ENCODE measurements at regions not wholly inside any gene's neighbourhood (a gene's known extent, or its start where the extent isn't known, plus 50 kb on each side); places are given as distances from the start of the nearest gene placed in this dataset.

GRCh38 chr9:108167136-108167900, 677.7 kb upstream of the KLF4 start (continued):
- no peak for TF ChIP-seq ZFP91 (CRISPR knock-in tag; IDR thresholded peaks at IDR 0.05; ENCODE audit: borderline replicate concordance)

DNA sequence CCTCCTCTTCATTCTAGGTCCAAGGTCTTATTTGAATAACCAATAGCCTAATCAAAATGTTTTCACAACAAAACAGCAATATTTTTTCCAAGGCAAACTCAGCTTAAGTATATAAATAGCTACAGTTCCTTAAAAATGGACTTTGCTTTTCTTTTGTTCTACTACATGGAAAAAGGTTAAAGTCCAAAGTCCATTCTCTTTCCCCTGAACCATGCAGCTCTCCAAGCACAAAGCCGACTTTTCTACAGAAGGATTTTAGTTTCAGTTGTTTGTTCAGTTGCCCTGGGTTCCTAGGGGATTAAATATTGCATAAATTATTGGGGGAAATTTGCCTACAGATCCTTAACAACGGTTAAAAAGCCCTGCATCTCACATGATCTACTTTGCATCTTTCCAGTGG, 677.0 kb upstream of the KLF4 start:
- Histone ChIP-seq H3K36me3 (replicated peaks in 1 of 2; ENCODE audit: control insufficient read depth in 1 of 2, insufficient read depth in 2 of 2, low read length in 2 of 2) (no peaks in the 10 kb centered on the region), H3K9ac (ENCODE audit: insufficient read depth, low read depth, low read length) (no peak overlapping the region), H3K4me1 (ENCODE audit: insufficient read depth, low read length) (peaks cover 17% of the 10 kb centered on the region), H3K9me3 (ENCODE audit: low read length) (no peaks in the 10 kb centered on the region), H2AFZ (ENCODE audit: low read length) (no peak overlapping the region), H4K20me1 (ENCODE audit: insufficient read depth, low read length) (no peaks in the 10 kb centered on the region), H3K4me3 (replicated peaks in 1 of 3; ENCODE audit: insufficient read depth in 1 of 3, low read depth in 2 of 3, low read length in 3 of 3) (no peak overlapping the region), H3K79me2 (ENCODE audit: insufficient read depth, low read length) (no peaks in the 10 kb centered on the region), H3K4me2 (ENCODE audit: low read depth, low read length) (no peak overlapping the region), H3K27me3 (ENCODE audit: control insufficient read depth in 1 of 2, insufficient read depth in 2 of 2, low read length in 2 of 2) (no peaks in the 10 kb centered on the region), H3K27ac (ENCODE audit: extremely low read length, insufficient read depth, low read length) (no peak overlapping the region)
- DNase-seq (ENCODE audit: low spot score) (peak; percentile 23), FAIRE-seq (no peak), ATAC-seq (no peak)
- WGBS (ENCODE audit: low lambda C conversion rate): 0% methylated on average over 2 of the region's 2 CpGs
- ChIA-PET CTCF (ENCODE audit: low intra/inter-chr PET ratio, low total read pairs) (no interaction called here), POLR2A (no interaction called here)
- in situ Hi-C loops (cut with HindIII; ENCODE audit: extremely low pct_ligation_motif_present, low pct_unique_long_range_greater_than_20kb): no loop called here
- intact Hi-C loops (cut with micrococcal nuclease; ENCODE audit: unreplicated experiment): no loop called here
- no TSS peak for BruUV-seq (replicated peaks)
- TF ChIP-seq CBX1 (IDR thresholded peaks at IDR 0.05; ENCODE audit: low read depth): no peak
- TF ChIP-seq ZMYM2 (CRISPR knock-in tag; IDR thresholded peaks at IDR 0.05): no peak
- TF ChIP-seq TMF1 (CRISPR knock-in tag; IDR thresholded peaks at IDR 0.05; ENCODE audit: low read depth): no peak
- TF ChIP-seq FOXP4 (CRISPR knock-in tag; IDR thresholded peaks at IDR 0.05): no peak
- TF ChIP-seq ASH2L (IDR thresholded peaks at IDR 0.05; ENCODE audit: insufficient read length, low read depth, low read length): peak; percentile 50
- TF ChIP-seq NCOR1 (IDR thresholded peaks at IDR 0.05; ENCODE audit: borderline replicate concordance, low read length): peak; percentile 96
- no peak for TF ChIP-seq ERF (CRISPR knock-in tag; IDR thresholded peaks at IDR 0.05)
- TF ChIP-seq ZNF747 (CRISPR knock-in tag; IDR thresholded peaks at IDR 0.05; ENCODE audit: borderline replicate concordance): no peak
- no peak for TF ChIP-seq RAD51 (IDR thresholded peaks at IDR 0.05; ENCODE audit: borderline replicate concordance)
- no peak for TF ChIP-seq ZBTB34 (CRISPR knock-in tag; IDR thresholded peaks at IDR 0.05)
- TF ChIP-seq ATF1 (CRISPR knock-in tag; IDR thresholded peaks at IDR 0.05): no peak
- no peak for TF ChIP-seq ZFY (CRISPR knock-in tag; IDR thresholded peaks at IDR 0.05)
- TF ChIP-seq HNF4G (IDR thresholded peaks at IDR 0.05; ENCODE audit: borderline replicate concordance, low read depth, low read length): 0 out of 2 replicates have a peak, but pooled peaks have one; percentile 26
- TF ChIP-seq HNF4G (CRISPR knock-in tag; IDR thresholded peaks at IDR 0.05; ENCODE audit: borderline replicate concordance, low read depth): no peak
- no peak for TF ChIP-seq ZNF224 (CRISPR knock-in tag; IDR thresholded peaks at IDR 0.05)
- TF ChIP-seq FOXA1 (IDR thresholded peaks at IDR 0.05): no peak
- TF ChIP-seq FOXA1 (CRISPR knock-in tag; IDR thresholded peaks at IDR 0.05): no peak
- TF ChIP-seq ZGPAT (CRISPR knock-in tag; IDR thresholded peaks at IDR 0.05): no peak

Data from HepG2 (cell line).